PC-9 (cell line): ENCODE measurements at regions not wholly inside any gene's neighbourhood (a gene's known extent, or its start where the extent isn't known, plus 50 kb on each side); places are given as distances from the start of the nearest gene placed in this dataset.

Experiments
- BruUV-seq: library from RNA; stranded (reverse); fragments of 400-500 nt; replicated peaks from 2 replicates; lab custom pipeline; 2021; lab: Mats Ljungman, UMichigan
- CTCF ChIA-PET: fragments of 300-600 bp; sonication (Branson Sonifier 250); formaldehyde crosslinking; loops from one replicate; lab custom pipeline; 2022; ENCODE audit warnings: antibody characterized with exemption; lab: Charles Lee
- POLR2A ChIA-PET: fragments of 300-600 bp; sonication (Branson Sonifier 250); formaldehyde crosslinking; loops from one replicate; lab custom pipeline; 2022; ENCODE audit warnings: antibody characterized with exemption; ENCODE audit not compliant: unreplicated experiment; lab: Charles Lee
- DNase-seq, 2 experiments: peaks; one replicate each; pipeline versions ENCODE4 v3.0.0 to v3.0.0-alpha.2; 2015 to 2022; ENCODE audit warnings: mixed read lengths in 1 of 2
- H2AFZ ChIP-seq: fragments of 200-600 bp; sonication (generic); 2 replicates; pipeline ENCODE4 v1.8.1; 2017; ENCODE audit warnings: antibody characterized with exemption
- H3F3A ChIP-seq: fragments of 200-600 bp; sonication (generic); 2 replicates; pipeline ENCODE4 v1.8.1; 2017; ENCODE audit warnings: antibody characterized with exemption, mild to moderate bottlenecking, low read depth; ENCODE audit not compliant: insufficient read depth
- H3K27ac ChIP-seq: fragments of 200-600 bp; sonication (generic); 2 replicates; pipeline ENCODE4 v1.6.1; 2016; ENCODE audit warnings: mixed run types
- H3K27me3 ChIP-seq: fragments of 200-600 bp; sonication (generic); 2 replicates; pipeline ENCODE4 v1.6.1; 2016; ENCODE audit warnings: low read depth, mixed run types; ENCODE audit not compliant: insufficient read depth
- H3K36me3 ChIP-seq: fragments of 200-600 bp; sonication (generic); 2 replicates; pipeline ENCODE4 v1.6.1; 2016; ENCODE audit warnings: low read depth, mixed run types
- H3K4me1 ChIP-seq: fragments of 200-600 bp; sonication (generic); replicated peaks from 2 replicates; pipeline ENCODE4 v1.6.1; 2016; ENCODE audit warnings: mixed run types; ENCODE audit not compliant: insufficient read depth
- H3K4me2 ChIP-seq: fragments of 200-600 bp; sonication (generic); 2 replicates; pipeline ENCODE4 v1.6.1; 2017; ENCODE audit warnings: mixed run types
- H3K4me3 ChIP-seq: fragments of 200-600 bp; sonication (generic); 2 replicates; pipeline ENCODE4 v1.6.1; 2016; ENCODE audit warnings: mixed run types
- H3K79me2 ChIP-seq: fragments of 200-600 bp; sonication (generic); 2 replicates; pipeline ENCODE4 v1.6.1; 2017; ENCODE audit warnings: low read depth, mixed run types
- H3K9me2 ChIP-seq: fragments of 200-600 bp; sonication (generic); 2 replicates; pipeline ENCODE4 v1.8.1; 2017; ENCODE audit warnings: mild to moderate bottlenecking; ENCODE audit not compliant: insufficient read depth
- H3K9me3 ChIP-seq: fragments of 200-600 bp; sonication (generic); 2 replicates; pipeline ENCODE4 v1.8.1; 2016; ENCODE audit warnings: low read depth; ENCODE audit not compliant: insufficient read depth
- H4K20me1 ChIP-seq: fragments of 200-600 bp; sonication (generic); 2 replicates; pipeline ENCODE4 v1.8.1; 2017; ENCODE audit not compliant: insufficient read depth
- CTCF ChIP-seq: fragments of 200-600 bp; sonication (generic); conservative IDR thresholded peaks from 2 replicates; pipeline ENCODE4 v1.6.1; 2017; ENCODE audit warnings: mixed run types, antibody characterized with exemption, mild to moderate bottlenecking, moderate library complexity
- EZH2 ChIP-seq: fragments of 200-600 bp; sonication (generic); IDR thresholded peaks from 2 replicates; pipeline ENCODE4 v1.8.0; 2017; ENCODE audit warnings: antibody characterized with exemption, low read depth
- intact Hi-C: fragments of 100-400 bp; cut with micrococcal nuclease; formaldehyde crosslinking; loops from one replicate; pipeline ENCODE4 v1.10.0; 2022; ENCODE audit not compliant: unreplicated experiment

- Histone ChIP-seq H3F3A (no peaks in the 10 kb centered on the region), H3K27ac (no peak overlapping the region), H2AFZ (no peak overlapping the region), H3K9me3 (no peaks in the 10 kb centered on the region), H4K20me1 (no peaks in the 10 kb centered on the region), H3K79me2 (no peaks in the 10 kb centered on the region), H3K4me2 (no peak overlapping the region), H3K27me3 (no peaks in the 10 kb centered on the region), H3K4me1 (no peaks in the 10 kb centered on the region), H3K36me3 (no peaks in the 10 kb centered on the region), H3K9me2 (no peaks in the 10 kb centered on the region), H3K4me3 (no peak overlapping the region)
- BruUV-seq, result no TSS peak
- CTCF ChIA-PET, result no interaction called here
- TF ChIP-seq EZH2 (no peak), CTCF (no peak)
- intact Hi-C loops, result no loop called here
- POLR2A ChIA-PET, result no interaction called here
- no peak for DNase-seq
Measured at GRCh38 chr14:62453226-62453625, 592.0 kb downstream of the KCNH5 start.

- ChIA-PET CTCF (no interaction called here), POLR2A (no interaction called here)
- H2AFZ ChIP-seq, result no peak overlapping the region
- DNase-seq, result no peak
- no peaks in the 10 kb centered on the region for H3K79me2 ChIP-seq
- no peaks in the 10 kb centered on the region for H3K36me3 ChIP-seq
- no peaks in the 10 kb centered on the region for H3K9me2 ChIP-seq
- H3K9me3 ChIP-seq, result no peaks in the 10 kb centered on the region
- no peaks in the 10 kb centered on the region for H4K20me1 ChIP-seq
- H3K4me2 ChIP-seq, result no peak overlapping the region
- no peak for TF ChIP-seq CTCF
- TF ChIP-seq EZH2, result no peak
- H3F3A ChIP-seq, result no peaks in the 10 kb centered on the region
- intact Hi-C loops, result no loop called here
- H3K27ac ChIP-seq, result no peak overlapping the region
- no peaks in the 10 kb centered on the region for H3K27me3 ChIP-seq
- H3K4me1 ChIP-seq, result no peaks in the 10 kb centered on the region
- BruUV-seq, result no TSS peak
- H3K4me3 ChIP-seq, result no peak overlapping the region
Measured at GRCh38 chr14:62455446-62455845, 589.8 kb downstream of the KCNH5 start.

- Histone ChIP-seq H3K9me2 (no peaks in the 10 kb centered on the region), H2AFZ (no peak overlapping the region), H3K36me3 (no peaks in the 10 kb centered on the region), H3K4me2 (no peak overlapping the region), H3K27me3 (no peaks in the 10 kb centered on the region), H3K79me2 (no peaks in the 10 kb centered on the region), H3K9me3 (no peaks in the 10 kb centered on the region), H3F3A (no peaks in the 10 kb centered on the region), H3K4me3 (no peak overlapping the region), H3K27ac (no peak overlapping the region), H4K20me1 (no peaks in the 10 kb centered on the region), H3K4me1 (no peaks in the 10 kb centered on the region)
- intact Hi-C loops, result no loop called here
- TF ChIP-seq EZH2 (no peak), CTCF (no peak)
- ChIA-PET CTCF (no interaction called here), POLR2A (no interaction called here)
- no TSS peak for BruUV-seq
- DNase-seq, result no peak
Measured at GRCh38 chr14:62462988-62463387, 582.3 kb downstream of the KCNH5 start.
